HG03108 (cell line): ENCODE measurements at regions not wholly inside any gene's neighbourhood (a gene's known extent, or its start where the extent isn't known, plus 50 kb on each side); places are given as distances from the start of the nearest gene placed in this dataset.
A peak's percentile ranks its signal among the peaks of the same experiment; 100 is the strongest.
"Not testable (repeated sequence)": the region's sequence is repeated elsewhere in the genome, so short reads cannot be mapped to it uniquely, and the experiment has no call there.

Experiments
- ATAC-seq: cut with Tn5 transposase; IDR thresholded peaks from one replicate; pipeline ENCODE4 v1.9.1; 2021; ENCODE audit warnings: moderate library complexity; ENCODE audit not compliant: unreplicated experiment

DNA sequence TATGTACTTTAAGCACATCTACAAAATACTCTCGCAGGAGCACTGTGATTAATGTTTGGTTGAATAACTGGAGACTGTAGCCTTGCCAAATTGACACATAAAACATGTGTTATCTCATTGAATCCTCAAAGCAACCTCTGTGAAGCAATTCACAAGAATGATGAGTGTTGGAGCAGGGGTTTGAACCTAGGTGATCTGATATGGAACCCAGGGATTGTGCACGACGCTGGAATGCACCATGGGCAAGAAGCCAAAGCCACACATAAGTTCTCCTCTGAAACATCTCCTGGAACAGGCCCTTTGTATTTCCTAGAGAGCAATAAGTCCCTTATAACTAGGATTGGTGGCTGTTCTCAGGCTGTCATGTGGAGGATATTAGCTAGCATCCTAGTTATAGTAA, 124.6 kb upstream of the IVNS1ABP start:
- no peak for ATAC-seq

DNA sequence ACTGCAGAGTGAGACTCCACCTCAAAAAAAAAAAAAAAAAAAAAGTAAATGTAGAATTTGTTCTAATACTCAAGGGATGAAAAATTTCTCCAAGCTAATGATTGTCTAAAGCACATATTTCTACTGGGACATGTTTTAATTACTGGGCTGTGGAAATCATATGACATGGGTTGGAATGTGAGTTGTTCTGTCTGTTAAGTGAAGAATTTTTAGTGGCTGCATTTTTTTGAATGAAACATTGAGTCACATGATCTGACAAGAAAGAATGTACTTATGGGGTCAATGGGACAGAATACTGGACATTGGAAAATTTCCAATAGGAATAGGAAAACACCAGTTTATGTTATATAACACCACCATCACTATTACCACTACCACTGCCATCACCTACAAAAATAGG, 123.8 kb upstream of the IVNS1ABP start:
- no peak for ATAC-seq

DNA sequence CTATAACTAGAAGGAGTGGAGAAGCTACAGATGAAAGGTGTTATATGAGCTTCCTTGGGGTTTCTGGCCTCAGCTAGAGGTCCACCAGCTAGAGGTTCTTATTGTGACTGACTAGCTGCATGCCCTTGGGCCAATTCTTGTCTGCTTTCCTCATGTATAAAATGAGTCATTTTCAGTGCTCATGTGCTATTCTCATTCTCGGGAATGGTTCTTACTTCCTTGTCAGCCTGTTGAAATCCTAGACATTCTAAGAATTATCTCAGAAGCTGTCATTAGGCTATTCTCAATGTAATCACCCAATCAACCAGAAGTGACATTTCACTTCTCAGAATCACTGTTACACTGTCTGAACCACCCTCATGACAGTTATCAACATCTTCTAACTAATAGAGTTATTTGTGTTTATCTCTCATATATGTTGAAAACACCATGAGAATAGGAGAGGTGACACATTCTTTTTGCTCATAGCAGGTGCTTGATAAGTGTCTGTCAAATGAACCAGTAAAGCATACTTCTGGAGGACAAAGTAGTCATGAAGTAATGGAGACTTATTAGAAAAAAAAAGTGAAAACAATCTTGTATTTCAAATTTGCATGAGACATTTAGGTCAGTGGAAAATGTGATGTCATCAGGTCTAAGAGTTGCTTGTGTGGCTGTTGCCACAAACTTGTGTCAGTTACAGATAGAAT, 122.8 kb upstream of the IVNS1ABP start:
- peak; percentile 79 for ATAC-seq

DNA sequence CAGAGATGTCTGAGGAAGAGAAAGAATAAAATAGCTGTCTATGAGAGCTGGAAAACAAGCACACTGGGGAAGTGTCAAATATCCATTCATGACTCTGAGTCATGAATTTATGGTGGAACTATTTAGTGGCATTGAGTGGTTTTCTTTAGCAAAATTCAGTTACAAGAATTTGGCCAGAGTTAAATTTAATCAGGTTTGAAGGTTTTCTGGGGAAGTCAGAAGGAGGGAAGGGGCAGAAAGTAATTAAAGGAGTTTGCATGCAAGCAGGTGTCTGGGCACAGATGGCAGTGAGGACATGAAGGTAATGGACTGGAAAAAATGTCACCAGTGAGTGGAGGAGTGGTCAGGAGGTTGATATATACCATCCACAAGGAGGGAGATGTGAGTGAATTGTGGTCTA, 121.9 kb upstream of the IVNS1ABP start:
- no peak for ATAC-seq

DNA sequence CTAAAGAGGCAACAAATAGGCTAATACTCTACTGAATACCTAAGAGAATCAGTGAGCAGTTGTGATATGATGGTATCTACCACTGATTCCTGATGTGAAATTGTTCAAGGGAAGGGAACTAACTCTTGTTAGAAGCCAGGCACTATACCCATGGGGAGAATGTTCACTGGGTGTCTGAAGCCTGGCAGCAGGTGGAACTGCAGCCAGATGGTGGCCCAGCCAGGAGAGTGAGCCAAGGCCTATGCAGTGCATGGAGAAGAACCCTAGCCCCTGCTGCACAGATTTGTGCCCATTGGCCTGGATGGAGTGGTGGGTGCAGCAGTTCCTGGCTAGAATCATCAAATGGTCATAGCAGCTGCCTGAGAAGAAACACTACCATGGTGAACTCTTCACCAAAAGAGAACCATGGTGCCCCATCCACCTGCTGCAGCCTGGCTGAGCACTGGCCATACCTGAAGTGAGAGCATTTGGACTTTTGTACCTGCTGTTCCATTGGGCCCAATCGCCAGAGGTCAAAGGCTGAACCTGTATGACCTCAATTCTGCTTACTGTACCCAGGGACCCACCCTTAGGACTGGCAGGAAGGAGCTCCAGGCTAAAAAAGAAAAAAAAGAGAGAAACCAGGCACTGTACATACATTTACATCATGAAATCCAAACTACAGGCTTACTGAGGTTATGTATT, 118.8 kb upstream of the IVNS1ABP start:
- no peak for ATAC-seq

DNA sequence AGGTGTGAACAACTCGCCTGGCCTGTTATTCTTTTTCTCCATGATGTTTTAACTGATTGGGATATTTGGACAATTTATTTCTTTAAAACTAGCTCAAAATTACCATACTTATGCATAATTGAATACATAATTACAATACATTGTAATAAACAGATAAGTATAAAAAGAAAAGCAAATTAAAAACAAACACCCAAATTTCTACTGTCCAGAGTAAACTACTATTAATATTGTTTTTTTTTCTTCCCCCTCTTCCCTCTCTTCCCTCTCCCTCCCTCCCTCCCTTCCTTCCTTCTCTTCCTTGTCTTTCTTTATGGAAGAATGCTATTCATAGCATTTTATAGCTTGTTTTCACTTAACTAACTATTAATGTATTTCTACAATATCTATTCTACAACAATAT, 117.7 kb upstream of the IVNS1ABP start:
- ATAC-seq: no peak

DNA sequence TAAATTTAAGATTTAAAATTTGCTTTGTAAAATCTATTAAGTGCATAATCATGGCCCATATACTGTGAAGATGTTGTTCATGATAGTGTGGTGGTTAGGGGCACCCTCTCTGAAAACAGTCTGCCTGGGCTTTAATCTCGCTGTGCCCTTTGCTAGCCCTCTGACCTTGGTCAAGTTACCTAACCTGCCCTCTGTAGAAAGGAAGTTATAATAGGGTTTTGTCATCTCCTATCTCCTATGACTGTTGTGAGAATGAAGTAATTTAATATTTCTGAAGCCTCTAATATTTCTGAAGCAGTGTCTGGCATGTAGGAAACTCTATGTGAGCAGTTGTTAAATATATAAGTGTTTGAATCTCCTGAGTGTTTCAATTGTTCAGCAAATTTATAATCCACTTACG, 116.6 kb upstream of the IVNS1ABP start:
- no peak for ATAC-seq

DNA sequence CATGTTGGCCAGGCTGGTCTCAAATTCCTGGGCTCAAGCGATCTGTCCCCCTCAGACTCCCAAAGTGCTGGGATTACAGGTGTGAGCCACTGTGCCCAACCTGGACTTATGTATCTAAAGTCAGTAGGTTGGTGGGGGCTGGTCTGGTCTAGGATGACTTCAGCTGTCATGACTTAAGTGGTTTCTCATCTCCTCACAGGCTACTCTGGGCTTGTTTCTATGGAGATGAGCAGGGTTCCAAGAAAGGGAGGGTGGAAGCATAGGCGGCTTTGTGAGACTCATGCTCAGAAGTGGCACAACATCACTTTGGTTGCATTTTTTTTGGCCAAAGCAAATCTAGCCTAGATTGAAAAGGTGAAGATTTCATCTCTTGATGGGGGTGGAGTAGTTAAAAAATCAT, 115.9 kb upstream of the IVNS1ABP start:
- no peak for ATAC-seq

DNA sequence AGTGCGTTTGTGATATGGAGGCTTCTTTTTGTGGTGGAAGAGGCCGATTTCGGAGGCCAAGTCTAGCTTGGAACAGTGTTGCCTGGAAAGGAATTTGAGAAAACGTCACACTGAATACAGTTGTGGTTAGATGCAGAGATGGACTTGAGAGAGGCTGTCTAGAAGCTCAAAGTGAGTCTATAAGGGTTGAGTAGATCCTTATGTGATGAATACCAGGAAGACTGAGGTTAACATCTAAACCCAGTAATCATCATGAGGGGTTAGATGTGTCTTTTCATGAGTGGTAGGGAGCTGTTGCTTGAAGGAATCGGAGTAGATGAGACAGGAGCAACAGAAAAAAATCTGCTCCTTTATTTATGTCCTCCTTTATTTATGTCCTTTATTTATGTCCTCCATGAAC, 114.6 kb upstream of the IVNS1ABP start:
- no peak for ATAC-seq

DNA sequence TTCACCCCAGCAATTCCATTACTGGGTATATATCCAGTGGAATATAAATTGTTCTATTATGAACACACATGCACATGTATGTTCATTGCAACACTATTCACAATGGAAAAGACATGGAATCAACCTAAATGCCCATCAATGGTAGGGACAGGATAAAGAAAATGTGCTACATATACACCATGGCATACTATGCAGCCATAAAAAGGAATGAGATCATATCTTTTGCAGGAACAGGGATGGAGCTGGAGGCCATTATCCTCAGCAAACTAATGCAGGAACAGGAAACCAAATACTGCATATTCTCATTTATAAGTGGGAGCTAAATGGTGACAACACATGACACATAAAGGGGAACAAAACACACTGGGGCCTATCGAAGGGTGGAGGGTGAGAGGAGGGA, 112.6 kb upstream of the IVNS1ABP start:
- not testable (repeated sequence) for ATAC-seq

DNA sequence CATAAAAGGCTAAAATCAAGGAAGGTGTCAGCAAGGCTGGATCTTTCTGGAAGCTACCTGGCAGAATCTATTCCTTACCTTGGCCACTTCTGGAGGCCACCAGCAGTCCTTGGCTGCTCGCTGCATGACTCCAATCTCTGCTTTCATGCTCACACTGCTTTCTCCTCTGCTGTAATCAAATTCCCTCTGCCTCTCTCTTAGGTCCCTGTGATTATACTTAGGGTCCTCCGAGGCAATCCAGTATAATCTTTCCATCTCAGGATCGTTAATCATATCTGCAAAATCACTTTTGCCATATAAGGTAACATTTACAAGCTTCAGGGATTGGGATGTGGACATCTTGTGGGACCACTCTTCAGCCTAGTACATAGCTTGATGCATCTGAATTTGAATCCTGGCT, 110.7 kb upstream of the IVNS1ABP start:
- no peak for ATAC-seq

DNA sequence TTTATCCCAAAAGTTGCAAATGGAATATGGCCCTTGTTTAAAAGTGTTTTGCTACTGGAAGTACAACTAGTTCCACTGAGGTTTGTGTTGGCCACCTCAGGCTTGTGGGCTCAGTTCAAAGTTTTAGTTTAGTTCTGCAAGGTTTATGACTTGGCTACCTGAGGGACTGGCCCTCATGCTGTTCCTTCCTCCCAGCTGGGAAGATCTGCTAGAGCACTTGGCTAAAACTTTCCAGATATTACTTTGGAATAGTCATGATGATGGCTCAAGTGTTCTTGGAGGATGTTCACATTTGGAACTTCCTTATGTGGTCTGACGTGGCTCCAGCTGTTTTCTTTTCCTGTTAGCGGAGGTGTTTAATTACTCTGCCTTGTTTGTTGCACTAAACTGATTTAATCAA, 110.2 kb upstream of the IVNS1ABP start:
- no peak for ATAC-seq

DNA sequence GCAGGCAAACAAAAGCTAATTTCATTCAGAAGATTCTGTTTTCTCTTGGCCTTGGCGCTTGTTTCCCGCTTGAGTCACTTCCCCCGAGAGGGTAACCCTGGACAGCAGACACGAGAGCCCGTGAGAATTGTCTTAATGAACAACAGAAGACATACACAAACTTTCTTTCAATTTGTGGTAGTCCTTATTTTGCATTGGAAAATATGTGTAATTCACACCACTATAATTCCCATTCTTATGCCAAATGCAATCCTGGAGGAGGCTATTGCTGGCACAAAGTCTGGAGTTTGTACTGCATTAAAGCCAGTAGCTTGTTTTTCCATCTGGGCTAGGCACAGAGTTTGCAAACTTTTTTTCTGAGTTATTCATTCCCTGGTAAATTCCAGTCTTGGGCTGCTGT, 109.8 kb upstream of the IVNS1ABP start:
- ATAC-seq: no peak

DNA sequence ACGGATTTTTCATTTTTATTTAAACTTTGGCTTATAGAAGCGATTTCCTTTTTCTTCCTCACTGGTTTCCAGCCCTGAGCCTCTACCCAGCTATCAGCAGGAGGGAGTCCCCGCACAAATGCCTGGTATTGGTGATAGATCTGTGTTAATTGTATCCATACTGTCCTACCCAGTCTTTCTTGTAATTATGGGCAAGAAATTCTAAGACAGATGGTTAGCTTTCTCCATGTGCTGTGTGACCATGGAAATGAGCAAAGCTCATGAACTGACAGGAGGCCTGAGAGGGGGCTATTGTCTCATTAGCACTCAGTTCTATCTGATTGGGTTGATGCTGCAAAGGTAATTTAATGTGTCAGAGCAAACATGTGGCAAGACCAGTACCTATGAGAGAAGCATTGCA, 108.1 kb upstream of the IVNS1ABP start:
- ATAC-seq: no peak

DNA sequence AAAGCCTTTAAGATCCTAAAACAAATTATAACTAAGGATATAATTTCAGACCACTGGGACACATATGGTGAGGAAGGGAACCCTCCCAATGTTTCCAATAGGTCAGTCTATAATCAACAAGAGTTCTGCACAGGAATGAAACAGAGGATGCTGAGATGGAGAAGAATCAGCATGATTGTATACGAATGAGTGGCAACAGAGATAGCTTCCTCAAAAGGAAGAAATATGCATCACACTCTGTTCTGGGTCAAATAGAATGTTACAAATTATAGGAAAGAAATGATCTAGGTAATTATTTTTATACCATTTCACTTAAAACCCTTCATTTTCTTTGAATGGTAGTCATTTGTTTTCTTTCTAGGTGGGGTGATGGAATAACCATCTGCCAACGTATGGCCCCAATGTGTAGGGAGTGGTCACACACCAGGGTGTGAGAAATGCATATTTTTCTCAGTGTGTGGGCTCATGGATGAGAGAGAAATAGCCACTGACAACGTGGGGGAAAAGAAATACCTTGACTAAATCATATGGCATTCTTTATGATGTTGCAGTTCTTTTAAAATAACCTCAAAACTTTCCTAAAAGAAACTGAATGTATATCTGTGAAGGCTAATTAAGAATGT, 104.6 kb upstream of the IVNS1ABP start:
- no peak for ATAC-seq

DNA sequence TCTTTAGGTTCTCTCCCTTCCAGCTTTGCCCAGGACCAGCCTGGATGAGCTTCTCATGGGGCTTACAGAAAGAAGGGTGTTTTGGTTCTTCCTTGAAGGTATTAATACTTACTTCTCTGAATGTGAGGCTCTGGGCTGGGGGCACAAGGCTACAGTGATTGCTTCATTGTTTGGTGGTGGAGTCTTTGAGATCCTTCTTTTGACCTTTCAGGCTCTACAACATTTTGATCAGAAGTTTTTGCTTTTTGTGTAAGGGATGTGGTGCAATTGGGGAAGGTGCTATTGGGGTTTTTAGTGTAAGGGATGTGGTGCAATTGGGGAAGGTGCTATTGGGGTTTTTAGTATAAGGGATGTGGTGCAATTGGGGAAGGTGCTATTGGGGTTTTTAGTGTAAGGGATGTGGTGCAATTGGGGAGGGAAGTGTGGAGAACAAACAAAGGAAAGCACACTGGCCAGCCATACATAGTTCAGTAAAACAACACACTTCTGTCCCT, 103.6 kb upstream of the IVNS1ABP start:
- no peak for ATAC-seq

DNA sequence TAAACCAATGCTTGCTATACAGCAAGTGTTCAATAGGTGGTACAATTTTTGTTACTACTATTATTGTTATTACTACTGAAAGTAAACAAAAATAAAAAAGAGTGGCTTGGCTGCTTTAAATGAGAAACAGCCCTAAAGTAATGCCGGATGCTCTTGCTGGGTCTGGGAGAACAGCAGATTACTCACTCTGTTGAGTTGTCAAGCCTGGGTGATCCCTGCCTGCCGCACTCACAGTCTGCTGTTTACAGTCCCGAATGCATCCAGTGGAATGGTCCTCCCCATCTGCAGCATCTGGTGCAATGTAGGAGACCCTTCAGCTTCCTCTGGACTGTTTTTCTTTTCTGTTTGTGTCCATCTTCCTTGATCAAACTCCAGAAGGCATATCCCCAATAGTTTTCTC, 102.7 kb upstream of the IVNS1ABP start:
- ATAC-seq: no peak

DNA sequence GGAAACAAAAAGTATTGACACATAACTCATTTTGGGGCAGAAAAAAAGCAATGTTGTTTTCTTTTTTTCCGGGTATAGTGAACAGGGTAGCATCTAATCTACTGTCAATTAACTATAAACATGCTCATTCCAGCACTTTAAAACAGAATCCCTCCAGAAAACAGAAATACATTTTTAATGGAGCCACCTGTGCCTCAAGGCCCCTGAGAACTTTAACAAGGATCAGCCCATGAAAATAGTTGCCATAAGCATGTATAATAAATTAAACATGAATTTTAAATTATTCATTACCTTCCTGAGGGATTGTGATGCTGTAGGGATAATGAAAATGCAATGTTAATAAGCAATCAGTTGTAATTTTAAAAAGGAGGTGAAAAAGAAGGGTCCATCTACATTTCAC, 101.4 kb upstream of the IVNS1ABP start:
- no peak for ATAC-seq

DNA sequence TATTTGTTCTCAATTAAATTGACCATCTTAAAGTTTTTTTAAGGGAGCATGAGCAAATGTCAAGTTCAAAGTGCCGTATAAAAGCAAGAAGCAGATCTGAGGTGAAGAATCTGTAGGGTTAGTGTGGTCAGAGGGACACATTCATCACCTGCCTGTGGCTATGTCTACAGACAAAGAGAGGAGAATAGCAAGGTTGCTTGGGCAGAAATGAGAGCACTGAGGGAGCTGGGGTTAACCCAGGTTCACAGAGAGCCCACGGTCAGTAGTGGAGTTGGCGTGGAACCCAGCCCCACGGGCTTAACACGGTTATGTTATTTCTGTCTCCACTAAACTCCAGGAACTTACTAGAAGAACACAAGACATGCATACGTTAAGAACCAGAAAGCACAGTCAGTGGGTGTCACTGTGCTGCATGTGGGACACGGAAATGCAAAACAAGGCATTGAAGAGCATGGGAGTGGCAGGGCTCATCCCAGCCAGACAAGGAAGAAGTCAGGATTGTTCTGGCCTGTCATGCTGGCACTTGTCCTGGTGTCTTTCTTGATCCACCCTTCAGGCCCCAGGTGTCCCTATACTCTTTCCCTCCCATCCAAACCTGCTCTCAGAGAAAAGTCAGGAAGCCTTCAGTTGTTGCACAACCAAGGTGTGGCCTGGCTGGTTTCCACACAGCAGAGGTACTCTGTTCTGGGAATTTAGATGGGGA, 95.5 kb upstream of the IVNS1ABP start:
- ATAC-seq: no peak

DNA sequence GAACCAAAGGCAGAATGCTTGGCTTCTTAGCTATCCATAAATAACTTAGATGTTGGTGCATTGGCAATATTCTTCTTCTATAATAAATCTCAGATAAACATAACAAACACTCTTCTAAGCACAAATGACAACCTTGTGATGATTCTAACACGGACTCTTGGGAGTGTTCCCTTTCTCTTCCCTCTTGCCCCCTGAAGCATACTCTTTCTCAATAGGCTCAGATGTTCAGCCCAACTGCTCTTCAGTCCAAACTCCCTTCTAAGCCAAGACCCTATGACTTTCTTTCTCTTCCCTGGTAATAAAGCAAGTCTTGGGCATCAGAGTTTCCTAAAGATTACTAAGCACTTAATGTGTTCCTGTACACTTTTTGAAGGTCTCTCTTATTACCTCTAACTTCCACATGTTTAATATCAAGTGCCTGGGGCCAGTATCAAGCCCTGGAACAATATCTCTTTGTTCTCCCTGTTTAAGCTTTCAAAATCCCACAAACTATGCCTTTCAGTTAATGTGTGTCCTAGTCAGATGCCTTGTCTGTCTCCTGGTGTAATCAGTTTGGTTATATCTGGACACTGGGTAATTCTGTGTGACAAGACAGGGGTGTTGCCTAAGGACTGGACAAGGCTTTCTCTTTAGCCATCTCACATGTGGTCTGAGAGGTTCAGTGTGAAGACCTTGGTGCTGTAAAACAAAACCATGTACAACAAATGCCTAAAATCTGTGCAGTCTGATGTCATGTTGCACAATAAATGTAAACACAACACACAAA, 92.9 kb upstream of the IVNS1ABP start:
- no peak for ATAC-seq

DNA sequence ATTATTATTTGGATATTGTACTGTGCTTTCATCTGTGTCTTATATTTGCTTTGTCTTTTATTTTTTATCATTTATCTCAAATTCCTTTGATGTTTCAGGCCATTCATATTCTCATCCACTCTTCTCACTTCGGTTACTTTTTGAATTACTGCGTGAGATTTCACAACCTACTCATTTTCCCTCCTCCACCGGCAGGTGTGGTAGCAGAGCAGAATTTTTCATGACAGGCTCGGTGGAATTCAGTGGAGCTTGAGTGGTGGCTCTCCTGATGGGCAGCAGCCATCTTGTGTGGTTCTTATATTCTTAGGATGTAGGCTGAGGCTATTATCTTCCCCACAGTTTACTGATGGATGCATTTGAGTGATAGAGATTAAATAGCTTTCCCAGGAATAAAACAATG, 92.3 kb upstream of the IVNS1ABP start:
- no peak for ATAC-seq
